GM12873 (cell line): ENCODE measurements at regions not wholly inside any gene's neighbourhood (a gene's known extent, or its start where the extent isn't known, plus 50 kb on each side); places are given as distances from the start of the nearest gene placed in this dataset.

Source experiments
- TF ChIP-seq, protein P1 (sequence below): IDR thresholded peaks from 2 replicates; pipeline ENCODE4 v1.5.1; 2012; ENCODE audit warnings: low read depth, mild to moderate bottlenecking, moderate library complexity, low read length, control low read depth; ENCODE audit not compliant: insufficient read depth; ENCODE audit errors: missing control alignments

GRCh38 chr6:167570460-167571400 is 245.8 kb downstream of the TTLL2 start:
- TF ChIP-seq, protein P1, sequence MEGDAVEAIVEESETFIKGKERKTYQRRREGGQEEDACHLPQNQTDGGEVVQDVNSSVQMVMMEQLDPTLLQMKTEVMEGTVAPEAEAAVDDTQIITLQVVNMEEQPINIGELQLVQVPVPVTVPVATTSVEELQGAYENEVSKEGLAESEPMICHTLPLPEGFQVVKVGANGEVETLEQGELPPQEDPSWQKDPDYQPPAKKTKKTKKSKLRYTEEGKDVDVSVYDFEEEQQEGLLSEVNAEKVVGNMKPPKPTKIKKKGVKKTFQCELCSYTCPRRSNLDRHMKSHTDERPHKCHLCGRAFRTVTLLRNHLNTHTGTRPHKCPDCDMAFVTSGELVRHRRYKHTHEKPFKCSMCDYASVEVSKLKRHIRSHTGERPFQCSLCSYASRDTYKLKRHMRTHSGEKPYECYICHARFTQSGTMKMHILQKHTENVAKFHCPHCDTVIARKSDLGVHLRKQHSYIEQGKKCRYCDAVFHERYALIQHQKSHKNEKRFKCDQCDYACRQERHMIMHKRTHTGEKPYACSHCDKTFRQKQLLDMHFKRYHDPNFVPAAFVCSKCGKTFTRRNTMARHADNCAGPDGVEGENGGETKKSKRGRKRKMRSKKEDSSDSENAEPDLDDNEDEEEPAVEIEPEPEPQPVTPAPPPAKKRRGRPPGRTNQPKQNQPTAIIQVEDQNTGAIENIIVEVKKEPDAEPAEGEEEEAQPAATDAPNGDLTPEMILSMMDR, result no peak

DNA sequence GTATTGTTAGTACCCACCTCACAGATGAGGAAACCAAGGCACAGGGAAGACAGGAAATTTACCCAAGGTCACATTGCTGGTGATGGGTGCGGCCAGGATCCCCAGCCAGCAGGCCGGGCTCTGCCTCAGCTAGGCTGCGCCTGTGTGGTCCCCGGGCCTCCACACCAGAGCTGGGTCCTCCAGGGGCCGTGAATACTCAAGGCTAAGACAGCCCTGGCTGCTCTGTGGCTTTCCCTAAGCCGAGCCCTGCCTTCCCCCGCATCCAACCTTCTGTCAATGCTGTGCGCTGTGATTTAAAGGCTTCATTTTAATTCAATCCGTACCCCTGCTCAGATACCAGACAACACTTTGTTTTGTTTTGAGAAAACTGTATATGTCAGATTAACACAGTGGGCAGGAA is 246.7 kb downstream of the TTLL2 start:
- TF ChIP-seq, protein P1, result no peak

DNA sequence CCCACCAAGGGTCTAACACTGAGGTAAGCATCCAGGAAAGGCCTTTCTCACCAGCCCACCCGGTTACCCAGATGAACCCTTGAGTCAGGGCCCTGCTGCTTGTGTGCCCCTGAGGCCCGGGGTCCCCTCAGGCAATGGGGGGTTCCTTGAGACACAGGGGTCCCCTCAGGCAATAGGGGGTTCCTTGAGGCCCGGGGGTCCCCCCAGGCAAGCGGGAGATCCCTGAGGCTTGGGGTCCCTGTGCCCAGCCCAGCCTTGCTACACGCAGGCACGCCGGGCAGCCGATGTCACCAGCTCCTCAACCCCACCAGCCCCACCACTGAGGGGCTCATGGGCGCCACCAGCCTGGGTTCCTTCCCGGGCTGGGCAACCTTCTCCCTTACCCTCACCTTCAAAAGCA is 247.2 kb downstream of the TTLL2 start:
- TF ChIP-seq, protein P1, result no peak

DNA sequence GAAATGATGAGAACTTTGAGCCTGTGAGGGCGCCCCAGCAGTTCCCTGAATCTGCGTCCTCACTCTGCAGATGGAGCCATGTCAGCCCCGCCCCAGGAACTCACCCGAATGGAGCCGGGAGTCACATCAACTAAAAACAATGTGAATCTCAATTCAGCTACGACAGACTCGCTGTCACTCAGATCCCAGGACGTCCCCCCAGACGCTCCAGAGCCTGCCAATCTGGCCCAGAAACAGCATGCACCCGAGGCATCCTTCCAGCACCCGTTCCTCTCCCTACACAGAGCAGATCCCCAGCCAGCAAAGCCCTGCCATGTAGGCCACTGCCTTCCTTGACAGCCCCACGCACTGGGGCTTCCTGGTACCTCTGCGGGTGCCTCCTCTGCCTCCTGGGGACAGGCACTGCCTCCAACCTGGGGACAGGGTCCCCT is 248.0 kb downstream of the TTLL2 start:
- TF ChIP-seq, protein P1, result no peak

- TF ChIP-seq, protein P1, result no peak
These were observed 248.8 kb downstream of the TTLL2 start for GRCh38 chr6:167573461-167574215.

DNA sequence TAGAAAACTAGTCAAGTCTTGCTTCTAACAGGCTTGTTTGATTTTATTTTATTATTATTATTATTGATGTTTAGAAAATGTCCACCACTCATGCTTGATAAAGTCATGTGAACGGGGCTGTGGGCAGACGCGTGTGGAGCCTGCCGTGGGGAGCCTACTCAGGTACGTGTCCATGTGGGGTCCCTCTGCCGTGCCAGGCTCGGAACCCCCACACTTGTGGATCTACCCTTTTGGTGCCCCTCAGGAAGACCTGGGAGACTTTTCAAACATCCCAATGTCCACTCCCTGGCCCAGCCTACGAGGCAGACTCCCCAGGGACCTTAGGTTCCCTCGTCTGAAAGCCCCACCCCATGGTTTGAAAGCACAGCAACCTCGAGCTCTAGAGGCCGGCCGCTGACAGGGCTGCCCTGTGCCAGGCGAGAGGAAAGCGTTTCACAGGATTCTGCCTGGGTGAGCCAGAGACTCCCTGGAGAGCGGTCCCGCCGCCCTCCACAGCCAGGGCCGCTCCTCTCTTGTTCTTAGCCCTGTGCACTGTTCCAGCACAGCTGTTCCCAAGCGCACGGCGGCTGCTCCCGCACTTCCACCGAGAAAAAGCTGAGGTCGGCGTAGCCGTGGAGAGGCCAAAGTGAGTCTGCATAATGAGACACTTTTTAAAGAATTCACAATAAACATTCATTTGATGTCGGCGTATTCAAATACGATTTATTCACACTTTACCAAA is 249.7 kb downstream of the TTLL2 start:
- TF ChIP-seq, protein P1, result no peak
